ENCODE measurements at regions not wholly inside any gene's neighbourhood (a gene's known extent, or its start where the extent isn't known, plus 50 kb on each side); places are given as distances from the start of the nearest gene placed in this dataset.
"Not testable (repeated sequence)": the region's sequence is repeated elsewhere in the genome, so short reads cannot be mapped to it uniquely, and the experiment has no call there.

- no peak for DNase-seq (ENCODE audit: low read depth in 1 of 2, low spot score in 1 of 2)
Observed at GRCh38 chr7:34463830-34464229, 194.2 kb upstream of the NPSR1 start.

GRCh38 chr7:34471844-34472243 is 186.2 kb upstream of the NPSR1 start:
- DNase-seq (ENCODE audit: low read depth in 1 of 2, low spot score in 1 of 2), result no peak

GRCh38 chr7:34486371-34486770 is 171.6 kb upstream of the NPSR1 start:
- no peak for DNase-seq (ENCODE audit: low read depth in 1 of 2, low spot score in 1 of 2)

- DNase-seq (ENCODE audit: low read depth in 1 of 2, low spot score in 1 of 2), result no peak
Observed at GRCh38 chr7:34487391-34488115, 170.5 kb upstream of the NPSR1 start.

GRCh38 chr7:34488766-34489165 is 169.3 kb upstream of the NPSR1 start:
- no peak for DNase-seq (ENCODE audit: low read depth in 1 of 2, low spot score in 1 of 2)

- DNase-seq (ENCODE audit: low read depth in 1 of 2, low spot score in 1 of 2), result no peak
Observed at GRCh38 chr7:34491899-34492298, 166.1 kb upstream of the NPSR1 start.

GRCh38 chr7:34493752-34494151 is 164.3 kb upstream of the NPSR1 start:
- DNase-seq (ENCODE audit: low read depth in 1 of 2, low spot score in 1 of 2), result no peak

GRCh38 chr7:34497153-34497777 is 160.8 kb upstream of the NPSR1 start:
- no peak for DNase-seq (ENCODE audit: low read depth in 1 of 2, low spot score in 1 of 2)

GRCh38 chr7:34501156-34501555 is 156.9 kb upstream of the NPSR1 start:
- DNase-seq (ENCODE audit: low read depth in 1 of 2, low spot score in 1 of 2), result no peak

- no peak for DNase-seq (ENCODE audit: low read depth in 1 of 2, low spot score in 1 of 2)
Observed at GRCh38 chr7:34507191-34507590, 150.8 kb upstream of the NPSR1 start.

GRCh38 chr7:34523226-34523918 is 134.6 kb upstream of the NPSR1 start:
- DNase-seq (ENCODE audit: low read depth in 1 of 2, low spot score in 1 of 2), result no peak

- no peak for DNase-seq (ENCODE audit: low read depth in 1 of 2, low spot score in 1 of 2)
Observed at GRCh38 chr7:34530259-34530658, 127.8 kb upstream of the NPSR1 start.

GRCh38 chr7:34539003-34539402 is 119.0 kb upstream of the NPSR1 start:
- no peak for DNase-seq (ENCODE audit: low read depth in 1 of 2, low spot score in 1 of 2)

- DNase-seq (ENCODE audit: low read depth in 1 of 2, low spot score in 1 of 2), result no peak
Observed at GRCh38 chr7:34544621-34545020, 113.4 kb upstream of the NPSR1 start.

GRCh38 chr7:34550996-34551395 is 107.0 kb upstream of the NPSR1 start:
- no peak for DNase-seq (ENCODE audit: low read depth in 1 of 2, low spot score in 1 of 2)

GRCh38 chr7:34552502-34552901 is 105.5 kb upstream of the NPSR1 start:
- no peak for DNase-seq (ENCODE audit: low read depth in 1 of 2, low spot score in 1 of 2)

GRCh38 chr7:34558022-34558421 is 100.0 kb upstream of the NPSR1 start:
- no peak for DNase-seq (ENCODE audit: low read depth in 1 of 2, low spot score in 1 of 2)

GRCh38 chr7:34564091-34564490 is 93.9 kb upstream of the NPSR1 start:
- DNase-seq (ENCODE audit: low read depth in 1 of 2, low spot score in 1 of 2), result no peak

- no peak for DNase-seq (ENCODE audit: low read depth in 1 of 2, low spot score in 1 of 2)
Observed at GRCh38 chr7:34567906-34568305, 90.1 kb upstream of the NPSR1 start.

- no peak for DNase-seq (ENCODE audit: low read depth in 1 of 2, low spot score in 1 of 2)
Observed at GRCh38 chr7:34569975-34570699, 87.9 kb upstream of the NPSR1 start.

GRCh38 chr7:34575006-34575405 is 83.0 kb upstream of the NPSR1 start:
- no peak for DNase-seq (ENCODE audit: low read depth in 1 of 2, low spot score in 1 of 2)

GRCh38 chr7:34577934-34578333 is 80.1 kb upstream of the NPSR1 start:
- not testable (repeated sequence) for DNase-seq (ENCODE audit: low read depth in 1 of 2, low spot score in 1 of 2)
